ENCODE measurements at regions not wholly inside any gene's neighbourhood (a gene's known extent, or its start where the extent isn't known, plus 50 kb on each side); places are given as distances from the start of the nearest gene placed in this dataset.

GRCh38 chr13:79671420-79671819, 190.5 kb downstream of the NDFIP2 start:
- DNase-seq (ENCODE audit: low read depth), result no peak

- no peak for DNase-seq (ENCODE audit: low read depth)
These were observed 187.3 kb downstream of the NDFIP2 start for GRCh38 chr13:79668201-79668752.

- no peak for DNase-seq (ENCODE audit: low read depth)
These were observed 186.8 kb downstream of the NDFIP2 start for GRCh38 chr13:79667771-79668170.

- DNase-seq (ENCODE audit: low read depth), result no peak
These were observed 183.2 kb downstream of the NDFIP2 start for GRCh38 chr13:79663977-79664636.

GRCh38 chr13:79663435-79663834, 182.5 kb downstream of the NDFIP2 start:
- no peak for DNase-seq (ENCODE audit: low read depth)

GRCh38 chr13:79662882-79663281, 181.9 kb downstream of the NDFIP2 start:
- DNase-seq (ENCODE audit: low read depth), result peak; percentile 6

GRCh38 chr13:79660361-79660760, 179.4 kb downstream of the NDFIP2 start:
- DNase-seq (ENCODE audit: low read depth), result no peak

GRCh38 chr13:79659121-79659521, 178.2 kb downstream of the NDFIP2 start:
- no peak for DNase-seq (ENCODE audit: low read depth)

GRCh38 chr13:79658333-79658975, 177.5 kb downstream of the NDFIP2 start:
- DNase-seq (ENCODE audit: low read depth), result no peak

GRCh38 chr13:79655509-79655908, 174.6 kb downstream of the NDFIP2 start:
- DNase-seq (ENCODE audit: low read depth), result no peak

- DNase-seq (ENCODE audit: low read depth), result no peak
These were observed 173.6 kb downstream of the NDFIP2 start for GRCh38 chr13:79654520-79654919.

GRCh38 chr13:79650688-79651087, 169.7 kb downstream of the NDFIP2 start:
- no peak for DNase-seq (ENCODE audit: low read depth)

GRCh38 chr13:79648191-79648590, 167.2 kb downstream of the NDFIP2 start:
- no peak for DNase-seq (ENCODE audit: low read depth)

- no peak for DNase-seq (ENCODE audit: low read depth)
These were observed 166.6 kb downstream of the NDFIP2 start for GRCh38 chr13:79647533-79647932.

GRCh38 chr13:79646880-79647279, 165.9 kb downstream of the NDFIP2 start:
- DNase-seq (ENCODE audit: low read depth), result no peak

GRCh38 chr13:79645569-79645968, 164.6 kb downstream of the NDFIP2 start:
- DNase-seq (ENCODE audit: low read depth), result no peak

- DNase-seq (ENCODE audit: low read depth), result no peak
These were observed 161.6 kb downstream of the NDFIP2 start for GRCh38 chr13:79642596-79642995.

- no peak for DNase-seq (ENCODE audit: low read depth)
These were observed 156.3 kb downstream of the NDFIP2 start for GRCh38 chr13:79637133-79637763.

GRCh38 chr13:79631051-79631659, 150.2 kb downstream of the NDFIP2 start:
- peak; percentile 93 for DNase-seq (ENCODE audit: low read depth)

GRCh38 chr13:79628463-79628862, 147.5 kb downstream of the NDFIP2 start:
- no peak for DNase-seq (ENCODE audit: low read depth)

- no peak for DNase-seq (ENCODE audit: low read depth)
These were observed 146.0 kb downstream of the NDFIP2 start for GRCh38 chr13:79626924-79627323.

GRCh38 chr13:79625517-79625916, 144.6 kb downstream of the NDFIP2 start:
- DNase-seq (ENCODE audit: low read depth), result no peak

All from M059J (cell line).